IMR-90 (cell line): ENCODE measurements at regions not wholly inside any gene's neighbourhood (a gene's known extent, or its start where the extent isn't known, plus 50 kb on each side); places are given as distances from the start of the nearest gene placed in this dataset.

ENCODE experiments used
- ATAC-seq: fragments of 200-7000 bp; cut with Tn5 transposase; 2 replicates; pipeline ENCODE4 v1.9.1; 2020; ENCODE audit warnings: low read depth, mild to moderate bottlenecking, moderate library complexity
- BruUV-seq: library from RNA; stranded (reverse); fragments of 400-500 nt; replicated peaks from 2 replicates; lab custom pipeline; 2021; lab: Mats Ljungman, UMichigan
- CTCF ChIA-PET: fragments of 300-600 bp; formaldehyde crosslinking; extraction: SDS; loops from one replicate; lab custom pipeline; 2021; ENCODE audit warnings: antibody characterized with exemption; lab: Yijun Ruan, JAX
- POLR2A ChIA-PET: fragments of 300-600 bp; sonication (Branson Sonifier 250); formaldehyde crosslinking; loops from one replicate; lab custom pipeline; 2022; ENCODE audit warnings: antibody characterized with exemption; ENCODE audit not compliant: unreplicated experiment; lab: Charles Lee
- DNase-seq: peaks from one replicate; pipeline ENCODE4 v3.0.0; 2013
- H2AFZ ChIP-seq: replicated peaks from 2 replicates; pipeline ENCODE3; 2013; ENCODE audit warnings: low read length, mild to moderate bottlenecking; ENCODE audit not compliant: poor library complexity
- H2AK5ac ChIP-seq: 2 replicates; pipeline ENCODE4 v1.6.1; 2013; ENCODE audit warnings: low read depth, low read length, inconsistent platforms
- H2AK9ac ChIP-seq: replicated peaks from 2 replicates; pipeline ENCODE3; 2013; ENCODE audit warnings: mild to moderate bottlenecking, low read depth, low read length, moderate library complexity; ENCODE audit not compliant: poor library complexity
- H2BK120ac ChIP-seq: 2 replicates; pipeline ENCODE4 v1.6.1; 2013; ENCODE audit warnings: low read depth, low read length, inconsistent platforms
- H2BK15ac ChIP-seq: 3 replicates; pipeline ENCODE4 v1.6.1; 2013; ENCODE audit warnings: low read depth, low read length, inconsistent platforms
- H2BK20ac ChIP-seq: 2 replicates; pipeline ENCODE4 v1.6.1; 2013; ENCODE audit warnings: low read depth, mild to moderate bottlenecking, inconsistent platforms, low read length, moderate library complexity
- H2BK5ac ChIP-seq: 2 replicates; pipeline ENCODE4 v1.6.1; 2013; ENCODE audit warnings: mild to moderate bottlenecking, low read depth, low read length, inconsistent platforms; ENCODE audit not compliant: poor library complexity, severe bottlenecking
- H3K14ac ChIP-seq: replicated peaks from 2 replicates; pipeline ENCODE4 v1.6.1; 2013; ENCODE audit warnings: low read depth, low read length, inconsistent platforms
- H3K18ac ChIP-seq: 2 replicates; pipeline ENCODE4 v1.6.1; 2013; ENCODE audit warnings: low read depth, low read length, control low read depth
- H3K23ac ChIP-seq: 2 replicates; pipeline ENCODE4 v1.6.1; 2013; ENCODE audit warnings: low read depth, low read length, inconsistent platforms
- H3K27ac ChIP-seq: 2 replicates; pipeline ENCODE4 v1.5.1; 2013; ENCODE audit warnings: mild to moderate bottlenecking, control low read depth, low read length; ENCODE audit not compliant: insufficient read depth
- H3K27me3 ChIP-seq: 2 replicates; pipeline ENCODE4 v1.6.1; 2013; ENCODE audit warnings: low read length; ENCODE audit not compliant: control insufficient read depth, insufficient read depth
- H3K36me3 ChIP-seq: 2 replicates; pipeline ENCODE4 v1.6.1; 2013; ENCODE audit warnings: low read length, mixed read lengths; ENCODE audit not compliant: control insufficient read depth, insufficient read depth
- H3K4ac ChIP-seq: 2 replicates; pipeline ENCODE4 v1.6.1; 2013; ENCODE audit warnings: low read depth, low read length, inconsistent platforms
- H3K4me1 ChIP-seq: 2 replicates; pipeline ENCODE4 v1.6.1; 2013; ENCODE audit warnings: low read length, mixed read lengths; ENCODE audit not compliant: control insufficient read depth, insufficient read depth
- H3K4me2 ChIP-seq: 2 replicates; pipeline ENCODE4 v1.6.1; 2013; ENCODE audit warnings: low read depth, mild to moderate bottlenecking, control low read depth, low read length, moderate library complexity
- H3K4me3 ChIP-seq: 2 replicates; pipeline ENCODE4 v1.5.1; 2013; ENCODE audit warnings: low read depth, mild to moderate bottlenecking, control low read depth, low read length, moderate library complexity; ENCODE audit not compliant: insufficient read depth
- H3K56ac ChIP-seq: 2 replicates; pipeline ENCODE4 v1.6.1; 2013; ENCODE audit warnings: low read length, inconsistent platforms; ENCODE audit not compliant: insufficient read depth; ENCODE audit errors: extremely low read depth
- H3K79me1 ChIP-seq, 2 experiments: 2 replicates each; pipeline ENCODE4 v1.6.1; 2013; ENCODE audit warnings: low read length in 2 of 2, inconsistent platforms in 1 of 2, low read depth in 1 of 2
- H3K9ac ChIP-seq: 2 replicates; pipeline ENCODE4 v1.6.1; 2013; ENCODE audit warnings: low read depth, low read length, control low read depth
- H3K9me1 ChIP-seq: 2 replicates; pipeline ENCODE4 v1.6.1; 2013; ENCODE audit warnings: low read length, inconsistent platforms; ENCODE audit not compliant: insufficient read depth
- H3K9me3 ChIP-seq: 2 replicates; pipeline ENCODE4 v1.6.1; 2013; ENCODE audit warnings: low read length; ENCODE audit not compliant: control insufficient read depth, insufficient read depth
- H4K20me1 ChIP-seq: 2 replicates; pipeline ENCODE4 v1.6.1; 2013; ENCODE audit warnings: low read length, inconsistent platforms; ENCODE audit not compliant: insufficient read depth
- H4K5ac ChIP-seq: 2 replicates; pipeline ENCODE4 v1.6.1; 2013; ENCODE audit warnings: mild to moderate bottlenecking, low read depth, low read length, control low read depth
- H4K8ac ChIP-seq, 2 experiments: 2 replicates each; pipeline ENCODE4 v1.6.1; 2013; ENCODE audit warnings: low read depth in 2 of 2, low read length in 2 of 2, control low read depth in 1 of 2, inconsistent platforms in 1 of 2
- H4K91ac ChIP-seq: 2 replicates; pipeline ENCODE4 v1.6.1; 2013; ENCODE audit warnings: low read depth, low read length, inconsistent platforms; ENCODE audit not compliant: insufficient read depth
- CEBPB ChIP-seq: IDR thresholded peaks from 2 replicates; pipeline ENCODE4 v1.6.1; 2012; ENCODE audit warnings: low read depth, low read length, improper control_type of control experiment
- CHD1 ChIP-seq: IDR thresholded peaks from 2 replicates; pipeline ENCODE4 v1.6.1; 2012; ENCODE audit warnings: low read depth, low read length, improper control_type of control experiment
- NFE2L2 ChIP-seq: fragments of 150-350 bp; IDR thresholded peaks from 2 replicates; pipeline ENCODE4 v1.6.1; 2016; ENCODE audit warnings: low read depth, mild to moderate bottlenecking, low read length
- RCOR1 ChIP-seq: IDR thresholded peaks from 2 replicates; pipeline ENCODE4 v1.6.1; 2012; ENCODE audit warnings: mild to moderate bottlenecking, low read length, improper control_type of control experiment; ENCODE audit not compliant: insufficient replicate concordance
- RFX5 ChIP-seq: IDR thresholded peaks from 2 replicates; pipeline ENCODE4 v1.8.0; 2012; ENCODE audit warnings: low read depth, mild to moderate bottlenecking, low read length, moderate library complexity
- WGBS, 2 experiments: methylation state at CpG; one replicate each; pipeline versions ENCODE4 v1.1.5 to v1.1.7; 2013; ENCODE audit warnings: missing lambda C conversion rate in 2 of 2; ENCODE audit not compliant: insufficient read length in 1 of 2; ENCODE audit errors: extremely low coverage in 2 of 2; 5-methylcytosine and 5-hydroxymethylcytosine counted together
- dilution Hi-C: fragments of 300-500 bp; cut with HindIII; formaldehyde crosslinking; loops from one replicate; pipeline ENCODE4 v1.14.3; 2018; ENCODE audit warnings: low sequenced_read_pairs; ENCODE audit not compliant: unreplicated experiment
- in situ Hi-C: fragments of 300-500 bp; cut with MboI; formaldehyde crosslinking; loops from 3 replicates; pipeline ENCODE4 v1.14.3; 2019; ENCODE audit warnings: low sequenced_read_pairs, inconsistent platforms, mixed read lengths
- intact Hi-C: fragments of 100-400 bp; cut with micrococcal nuclease; formaldehyde crosslinking; loops from 2 replicates; pipeline ENCODE4 v1.10.0; 2022
- TF ChIP-seq, protein P1 (sequence below): conservative IDR thresholded peaks from 2 replicates; pipeline ENCODE4 v1.5.1; 2012; ENCODE audit warnings: mild to moderate bottlenecking, low read depth, low read length, improper control_type of control experiment
- TF ChIP-seq, protein P2 (sequence below): fragments of 150-350 bp; IDR thresholded peaks from 2 replicates; pipeline ENCODE4 v1.6.1; 2016; ENCODE audit warnings: low read depth, mild to moderate bottlenecking, low read length, moderate library complexity, borderline replicate concordance

DNA sequence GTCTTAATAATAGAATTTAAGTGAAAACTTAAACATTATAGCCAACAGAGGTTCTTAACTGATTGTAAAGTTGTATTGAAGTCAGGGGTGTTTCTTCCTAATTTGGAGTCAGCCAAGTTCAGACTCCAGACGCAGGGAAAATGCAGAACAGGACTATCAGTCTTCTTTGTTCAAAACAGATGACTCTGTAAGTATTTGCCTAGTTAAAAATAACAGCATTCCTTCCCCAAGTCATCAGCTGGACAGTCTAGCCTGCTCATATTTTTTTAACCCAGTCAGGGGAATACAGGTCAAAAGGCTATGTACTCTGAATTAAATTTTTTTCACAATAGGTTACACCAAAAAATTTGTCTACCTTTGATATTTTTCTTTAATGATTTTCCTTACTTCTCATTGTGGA is 73.8 kb upstream of the DCLK2 start:
- H4K91ac ChIP-seq, result no peak overlapping the region
- peak; percentile 78 for ATAC-seq
- dilution Hi-C loops, result no loop called here
- no peak overlapping the region for H3K4me3 ChIP-seq
- H3K23ac ChIP-seq, result no peak overlapping the region
- H3K18ac ChIP-seq, result no peak overlapping the region
- TF ChIP-seq CEBPB (no peak), RFX5 (no peak), NFE2L2 (no peak), RCOR1 (no peak), CHD1 (no peak)
- TF ChIP-seq, protein P1, sequence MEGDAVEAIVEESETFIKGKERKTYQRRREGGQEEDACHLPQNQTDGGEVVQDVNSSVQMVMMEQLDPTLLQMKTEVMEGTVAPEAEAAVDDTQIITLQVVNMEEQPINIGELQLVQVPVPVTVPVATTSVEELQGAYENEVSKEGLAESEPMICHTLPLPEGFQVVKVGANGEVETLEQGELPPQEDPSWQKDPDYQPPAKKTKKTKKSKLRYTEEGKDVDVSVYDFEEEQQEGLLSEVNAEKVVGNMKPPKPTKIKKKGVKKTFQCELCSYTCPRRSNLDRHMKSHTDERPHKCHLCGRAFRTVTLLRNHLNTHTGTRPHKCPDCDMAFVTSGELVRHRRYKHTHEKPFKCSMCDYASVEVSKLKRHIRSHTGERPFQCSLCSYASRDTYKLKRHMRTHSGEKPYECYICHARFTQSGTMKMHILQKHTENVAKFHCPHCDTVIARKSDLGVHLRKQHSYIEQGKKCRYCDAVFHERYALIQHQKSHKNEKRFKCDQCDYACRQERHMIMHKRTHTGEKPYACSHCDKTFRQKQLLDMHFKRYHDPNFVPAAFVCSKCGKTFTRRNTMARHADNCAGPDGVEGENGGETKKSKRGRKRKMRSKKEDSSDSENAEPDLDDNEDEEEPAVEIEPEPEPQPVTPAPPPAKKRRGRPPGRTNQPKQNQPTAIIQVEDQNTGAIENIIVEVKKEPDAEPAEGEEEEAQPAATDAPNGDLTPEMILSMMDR, result no peak
- TF ChIP-seq, protein P2, sequence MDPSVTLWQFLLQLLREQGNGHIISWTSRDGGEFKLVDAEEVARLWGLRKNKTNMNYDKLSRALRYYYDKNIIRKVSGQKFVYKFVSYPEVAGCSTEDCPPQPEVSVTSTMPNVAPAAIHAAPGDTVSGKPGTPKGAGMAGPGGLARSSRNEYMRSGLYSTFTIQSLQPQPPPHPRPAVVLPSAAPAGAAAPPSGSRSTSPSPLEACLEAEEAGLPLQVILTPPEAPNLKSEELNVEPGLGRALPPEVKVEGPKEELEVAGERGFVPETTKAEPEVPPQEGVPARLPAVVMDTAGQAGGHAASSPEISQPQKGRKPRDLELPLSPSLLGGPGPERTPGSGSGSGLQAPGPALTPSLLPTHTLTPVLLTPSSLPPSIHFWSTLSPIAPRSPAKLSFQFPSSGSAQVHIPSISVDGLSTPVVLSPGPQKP, result no peak
- H3K27me3 ChIP-seq, result no peaks in the 10 kb centered on the region
- H2AFZ ChIP-seq, result no peak overlapping the region
- in situ Hi-C loops, result loop anchor here (10.0 kb wide), 1 partner anchor 580 kb away; the partner anchor contains the start of gene MAB21L2
- POLR2A ChIA-PET, result no interaction called here
- H2BK20ac ChIP-seq, result 0 out of 2 replicates have a peak overlapping the region, but pooled peaks have one; percentile 24
- H4K8ac ChIP-seq, result 0 out of 4 replicates have a peak overlapping the region, but pooled peaks of 1 of the 2 experiments have one; percentile 1
- H3K4me2 ChIP-seq, result 0 out of 2 replicates have a peak overlapping the region, but pooled peaks have one; percentile 50
- CTCF ChIA-PET, result interaction anchor here (4.1 kb wide), 1 partner anchor 238 kb away, joined by 26 read pairs; no protein-coding TSS in a partner anchor
- WGBS, 2 experiments, result no CpG with 5 or more reads among the region's 1 CpG
- peak; percentile 58 for DNase-seq
- H2BK15ac ChIP-seq, result no peak overlapping the region
- no peaks in the 10 kb centered on the region for H3K79me1 ChIP-seq
- BruUV-seq, result no TSS peak
- no peak overlapping the region for H4K5ac ChIP-seq
- no peak overlapping the region; the same call in 1 of the 2 replicates for H3K4ac ChIP-seq
- H3K9ac ChIP-seq, result no peak overlapping the region
- intact Hi-C loops, result loop anchor here (5.0 kb wide), 1 partner anchor 278 kb away; no protein-coding TSS in a partner anchor
- peaks cover 20% of the 10 kb centered on the region for H3K4me1 ChIP-seq
- H3K36me3 ChIP-seq, result no peaks in the 10 kb centered on the region
- no peaks in the 10 kb centered on the region for H4K20me1 ChIP-seq
- peaks cover 4% of the 10 kb centered on the region for H3K9me1 ChIP-seq
- no peak overlapping the region for H3K56ac ChIP-seq
- no peak overlapping the region for H2AK9ac ChIP-seq
- H3K27ac ChIP-seq, result 0 out of 2 replicates have a peak overlapping the region, but pooled peaks have one; percentile 22
- no peak overlapping the region for H2AK5ac ChIP-seq
- no peaks in the 10 kb centered on the region for H3K9me3 ChIP-seq
- H3K14ac ChIP-seq, result no peak overlapping the region
- peak overlapping the region; percentile 48 for H2BK5ac ChIP-seq
- H2BK120ac ChIP-seq, result peak overlapping the region; percentile 67; the same call in 1 of the 2 replicates
